Natural killer cell (primary cell): ENCODE measurements at regions not wholly inside any gene's neighbourhood (a gene's known extent, or its start where the extent isn't known, plus 50 kb on each side); places are given as distances from the start of the nearest gene placed in this dataset.

Experiments
- ATAC-seq, 3 donors: fragments of 150-1000 bp in 2 of 3; fragments of 200-7000 bp in 1 of 3; cut with Tn5 transposase; 1 replicate in 1 of 3; 2 replicates in 2 of 3; pipeline ENCODE4 v1.10.0; 2021; ENCODE audit warnings: mild to moderate bottlenecking in 2 of 3, moderate library complexity in 2 of 3
- DNase-seq, 2 donors: peaks; one replicate each; pipeline versions ENCODE4 v3.0.0 to v3.0.0-alpha.2; 2013 to 2021; ENCODE audit warnings: mixed read lengths in 1 of 2
- H3K27ac ChIP-seq: one replicate; pipeline ENCODE4 v1.5.1; 2013; ENCODE audit warnings: mild to moderate bottlenecking, low read length
- H3K27me3 ChIP-seq: one replicate; pipeline ENCODE4 v1.6.1; 2013; ENCODE audit warnings: low read length; ENCODE audit not compliant: control insufficient read depth, insufficient read depth
- H3K36me3 ChIP-seq: one replicate; pipeline ENCODE4 v1.6.1; 2013; ENCODE audit warnings: low read length; ENCODE audit not compliant: control insufficient read depth, insufficient read depth
- H3K4me1 ChIP-seq: one replicate; pipeline ENCODE4 v1.6.1; 2013; ENCODE audit warnings: low read length; ENCODE audit not compliant: control insufficient read depth, insufficient read depth
- H3K4me3 ChIP-seq: one replicate; pipeline ENCODE4 v1.5.1; 2013; ENCODE audit warnings: low read length
- H3K9me3 ChIP-seq: one replicate; pipeline ENCODE4 v1.6.1; 2013; ENCODE audit warnings: low read length; ENCODE audit not compliant: control insufficient read depth, insufficient read depth
- H3K27ac Mint-ChIP-seq, 2 donors: one replicate each; pipeline ENCODE4 v1.8.0; 2022; ENCODE audit warnings: mild to moderate bottlenecking in 2 of 2, mixed read lengths in 2 of 2, moderate library complexity in 1 of 2
- H3K27me3 Mint-ChIP-seq, 2 donors: one replicate each; pipeline ENCODE4 v1.8.0; 2022; ENCODE audit warnings: low read depth in 2 of 2, mixed read lengths in 2 of 2
- H3K36me3 Mint-ChIP-seq: one replicate; pipeline ENCODE4 v1.8.0; 2022; ENCODE audit warnings: mixed read lengths
- H3K4me1 Mint-ChIP-seq, 2 donors: one replicate each; pipeline ENCODE4 v1.8.0; 2022; ENCODE audit warnings: mixed read lengths in 2 of 2
- H3K4me3 Mint-ChIP-seq: one replicate; pipeline ENCODE4 v1.8.0; 2022; ENCODE audit warnings: mild to moderate bottlenecking, moderate library complexity, mixed read lengths
- H3K9me3 Mint-ChIP-seq, 2 donors: one replicate each; pipeline ENCODE4 v1.8.0; 2022; ENCODE audit warnings: mixed read lengths in 2 of 2
- WGBS: methylation state at CpG from one replicate; pipeline ENCODE4 v1.1.7; 2013; ENCODE audit warnings: missing lambda C conversion rate; ENCODE audit not compliant: insufficient coverage; 5-methylcytosine and 5-hydroxymethylcytosine counted together
- intact Hi-C: fragments of 100-400 bp; cut with micrococcal nuclease; formaldehyde crosslinking; loops from one replicate; pipeline ENCODE4 v1.14.2; 2022
- TF ChIP-seq, protein P1 (sequence below): fragments of 200-600 bp; IDR thresholded peaks from one replicate; pipeline ENCODE4 v1.8.0; 2022; ENCODE audit warnings: antibody characterized with exemption

DNA sequence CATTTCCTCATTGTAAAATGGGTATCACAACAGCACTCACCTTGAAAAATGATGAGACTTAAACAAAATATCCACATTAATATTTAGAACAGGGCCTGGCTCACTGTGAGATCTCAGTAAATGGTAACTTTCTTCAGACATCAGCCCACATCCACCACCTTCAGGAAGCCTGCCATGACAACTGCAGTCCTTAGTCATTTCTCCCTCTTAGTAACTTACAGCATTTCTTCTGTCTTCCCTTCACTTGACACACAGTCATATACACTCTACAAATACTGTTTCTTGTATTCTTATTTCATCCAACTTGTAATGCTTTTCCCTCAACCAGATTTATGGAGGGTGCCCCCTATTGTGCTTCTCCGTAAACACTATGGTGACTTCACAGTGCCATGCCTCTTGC lies 263.0 kb downstream of the ZNF516 start:
- Histone ChIP-seq H3K4me1 (no peaks in the 10 kb centered on the region), H3K27ac (no peak overlapping the region), H3K4me3 (no peak overlapping the region), H3K9me3 (no peaks in the 10 kb centered on the region), H3K27me3 (no peaks in the 10 kb centered on the region), H3K36me3 (no peaks in the 10 kb centered on the region)
- intact Hi-C loops, result no loop called here
- 95% methylated on average over 1 of the region's 1 CpG for WGBS
- Mint-ChIP-seq H3K27ac (no peak overlapping the region), H3K4me3 (no peak overlapping the region), H3K36me3 (no peaks in the 10 kb centered on the region), H3K27me3 (peaks cover 8 to 28% of the 10 kb centered on the region in 2 donors), H3K4me1 (no peaks in the 10 kb centered on the region), H3K9me3 (no peaks in the 10 kb centered on the region)
- no peak for ATAC-seq
- no peak for DNase-seq
- TF ChIP-seq, protein P1, sequence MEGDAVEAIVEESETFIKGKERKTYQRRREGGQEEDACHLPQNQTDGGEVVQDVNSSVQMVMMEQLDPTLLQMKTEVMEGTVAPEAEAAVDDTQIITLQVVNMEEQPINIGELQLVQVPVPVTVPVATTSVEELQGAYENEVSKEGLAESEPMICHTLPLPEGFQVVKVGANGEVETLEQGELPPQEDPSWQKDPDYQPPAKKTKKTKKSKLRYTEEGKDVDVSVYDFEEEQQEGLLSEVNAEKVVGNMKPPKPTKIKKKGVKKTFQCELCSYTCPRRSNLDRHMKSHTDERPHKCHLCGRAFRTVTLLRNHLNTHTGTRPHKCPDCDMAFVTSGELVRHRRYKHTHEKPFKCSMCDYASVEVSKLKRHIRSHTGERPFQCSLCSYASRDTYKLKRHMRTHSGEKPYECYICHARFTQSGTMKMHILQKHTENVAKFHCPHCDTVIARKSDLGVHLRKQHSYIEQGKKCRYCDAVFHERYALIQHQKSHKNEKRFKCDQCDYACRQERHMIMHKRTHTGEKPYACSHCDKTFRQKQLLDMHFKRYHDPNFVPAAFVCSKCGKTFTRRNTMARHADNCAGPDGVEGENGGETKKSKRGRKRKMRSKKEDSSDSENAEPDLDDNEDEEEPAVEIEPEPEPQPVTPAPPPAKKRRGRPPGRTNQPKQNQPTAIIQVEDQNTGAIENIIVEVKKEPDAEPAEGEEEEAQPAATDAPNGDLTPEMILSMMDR, result no peak

DNA sequence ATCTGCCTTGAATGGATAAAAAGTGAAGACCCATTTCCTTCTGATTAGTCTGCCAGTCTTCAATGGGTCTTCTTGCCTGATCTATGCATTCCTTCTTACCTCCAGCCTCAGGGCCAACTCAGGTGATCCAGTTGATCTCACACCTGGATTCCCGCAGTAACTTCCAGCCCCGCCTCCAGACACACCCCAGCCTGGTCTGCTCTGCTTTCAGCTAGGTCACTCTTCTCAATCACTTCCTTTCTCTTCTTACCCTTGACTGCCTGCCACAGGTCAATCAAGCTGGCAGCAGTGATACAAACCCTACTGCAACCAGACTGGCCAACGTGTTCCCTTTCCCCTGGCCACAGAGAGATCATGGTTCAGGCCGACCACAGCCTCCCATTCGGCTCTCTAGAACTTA lies 263.6 kb downstream of the ZNF516 start:
- intact Hi-C loops, result no loop called here
- TF ChIP-seq, protein P1, result no peak
- Histone ChIP-seq H3K4me3 (no peak overlapping the region), H3K27ac (no peak overlapping the region), H3K36me3 (no peaks in the 10 kb centered on the region), H3K9me3 (no peaks in the 10 kb centered on the region), H3K4me1 (no peaks in the 10 kb centered on the region), H3K27me3 (no peaks in the 10 kb centered on the region)
- Mint-ChIP-seq H3K27ac (no peak overlapping the region), H3K36me3 (no peaks in the 10 kb centered on the region), H3K27me3 (peaks cover 8 to 28% of the 10 kb centered on the region in 2 donors), H3K4me1 (no peaks in the 10 kb centered on the region), H3K9me3 (no peaks in the 10 kb centered on the region), H3K4me3 (no peak overlapping the region)
- ATAC-seq (no peak), DNase-seq (no peak)
- WGBS, result 82% methylated on average over 5 of the region's 5 CpGs

DNA sequence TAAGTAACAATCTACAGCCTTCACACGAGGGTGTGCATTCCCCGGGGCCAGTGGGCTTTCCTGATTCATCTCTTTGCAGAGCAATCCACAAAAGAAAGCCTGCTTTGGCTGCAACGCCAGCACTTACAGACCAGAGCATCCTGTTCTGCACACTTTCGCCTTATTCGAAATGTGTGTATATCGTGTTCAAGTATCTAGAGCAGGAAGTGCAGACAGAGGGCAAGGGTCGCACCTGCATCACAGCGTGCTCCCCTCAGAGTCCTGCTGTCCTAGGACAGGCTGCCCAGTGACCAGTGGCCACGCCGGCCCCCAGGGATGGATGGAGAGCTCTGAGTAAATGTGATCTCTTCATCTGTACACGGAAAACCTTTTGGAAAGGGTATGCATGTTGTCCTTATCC lies 264.3 kb downstream of the ZNF516 start:
- H3K27ac ChIP-seq, result no peak overlapping the region
- no peak for ATAC-seq
- intact Hi-C loops, result no loop called here

DNA sequence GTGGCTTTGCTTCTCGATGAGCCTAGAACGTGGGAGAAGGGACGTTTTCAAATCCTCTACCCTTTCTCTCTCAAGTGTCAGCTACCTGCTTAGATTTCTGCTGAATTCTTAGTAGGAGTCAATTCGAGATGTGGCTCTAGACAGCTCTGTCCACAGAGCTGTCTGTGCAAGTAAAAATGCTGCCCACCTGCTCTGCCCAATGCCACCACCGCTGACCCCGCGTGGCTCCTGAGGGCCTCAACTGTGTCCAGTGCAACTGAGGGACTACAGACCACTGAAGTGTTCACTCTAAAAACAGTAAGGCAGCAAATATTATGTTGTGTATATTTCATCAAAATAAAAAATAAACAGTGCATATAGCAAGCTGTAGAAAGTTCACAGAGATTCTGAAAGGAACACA lies 266.3 kb downstream of the ZNF516 start:
- no peaks in the 10 kb centered on the region for H3K9me3 Mint-ChIP-seq
- H3K27me3 Mint-ChIP-seq, result peaks cover 8 to 17% of the 10 kb centered on the region in 2 donors
- WGBS, result 75% methylated on average over 4 of the region's 7 CpGs
- no peak overlapping the region for H3K4me3 Mint-ChIP-seq
- H3K9me3 ChIP-seq, result no peaks in the 10 kb centered on the region
- no peaks in the 10 kb centered on the region for H3K36me3 ChIP-seq
- H3K27ac Mint-ChIP-seq, result no peak overlapping the region
- H3K4me3 ChIP-seq, result no peak overlapping the region
- ATAC-seq (no peak), DNase-seq (no peak)
- no peaks in the 10 kb centered on the region for H3K4me1 ChIP-seq
- H3K36me3 Mint-ChIP-seq, result no peaks in the 10 kb centered on the region
- H3K27me3 ChIP-seq, result no peaks in the 10 kb centered on the region
- intact Hi-C loops, result no loop called here
- H3K4me1 Mint-ChIP-seq, result no peaks in the 10 kb centered on the region
- TF ChIP-seq, protein P1, result no peak
- no peak overlapping the region for H3K27ac ChIP-seq

More for the DNA sequence above, 264.3 kb downstream of the ZNF516 start:
- 70% methylated on average over 11 of the region's 11 CpGs for WGBS
- no peaks in the 10 kb centered on the region for H3K27me3 ChIP-seq
- no peak overlapping the region for H3K27ac Mint-ChIP-seq
- no peaks in the 10 kb centered on the region for H3K4me1 ChIP-seq
- no peaks in the 10 kb centered on the region for H3K4me1 Mint-ChIP-seq
- no peaks in the 10 kb centered on the region for H3K36me3 ChIP-seq
- peaks cover 8 to 28% of the 10 kb centered on the region in 2 donors for H3K27me3 Mint-ChIP-seq
- DNase-seq, result no peak
- TF ChIP-seq, protein P1, result no peak
- H3K9me3 Mint-ChIP-seq, result no peaks in the 10 kb centered on the region
- H3K9me3 ChIP-seq, result no peaks in the 10 kb centered on the region
- no peak overlapping the region for H3K4me3 ChIP-seq
- H3K36me3 Mint-ChIP-seq, result no peaks in the 10 kb centered on the region
- H3K4me3 Mint-ChIP-seq, result no peak overlapping the region
